ENCODE measurements at regions not wholly inside any gene's neighbourhood (a gene's known extent, or its start where the extent isn't known, plus 50 kb on each side); places are given as distances from the start of the nearest gene placed in this dataset.

- peaks cover 14% of the 10 kb centered on the region for H3K4me1 ChIP-seq (ENCODE audit: control insufficient read depth, extremely low read depth, insufficient read depth, low read length)
- H3K79me2 ChIP-seq (ENCODE audit: control insufficient read depth, insufficient read depth, low read length): no peaks in the 10 kb centered on the region
- BruUV-seq (replicated peaks): no TSS peak
- dilution Hi-C loops (cut with MboI; ENCODE audit: extremely low pct_ligation_motif_present, low sequenced_read_pairs) (no loop called here), intact Hi-C loops (cut with micrococcal nuclease) (loop anchor here (5.0 kb wide), 1 partner anchor 81 kb away; no protein-coding TSS in a partner anchor)
- no peaks in the 10 kb centered on the region for H3K36me3 ChIP-seq (ENCODE audit: control insufficient read depth in 2 of 2, extremely low read depth in 1 of 2, insufficient read depth in 2 of 2, low read length in 2 of 2)
- no peak overlapping the region for H3K4me3 ChIP-seq (replicated peaks in 1 of 3; ENCODE audit: insufficient read depth in 1 of 3, low read depth in 1 of 3, low read length in 3 of 3)
- H2AFZ ChIP-seq (ENCODE audit: low read depth, low read length): no peak overlapping the region
- H3K9ac ChIP-seq (replicated peaks; ENCODE audit: extremely low read depth, insufficient read depth, low read length): no peak overlapping the region
- ChIA-PET CTCF (no interaction called here), POLR2A (no interaction called here)
- H3K9me1 ChIP-seq (replicated peaks; ENCODE audit: control insufficient read depth, extremely low read depth, insufficient read depth, low read length): no peaks in the 10 kb centered on the region
- TF ChIP-seq FOS (IDR thresholded peaks at IDR 0.05; ENCODE audit: borderline replicate concordance, insufficient read depth, low read length): no peak
- no peak for TF ChIP-seq CTCF (IDR thresholded peaks at IDR 0.05; ENCODE audit: extremely low read depth in 1 of 2, insufficient read depth in 1 of 2, low read depth in 1 of 2, low read length in 2 of 2)
- TF ChIP-seq GATA2 (IDR thresholded peaks at IDR 0.05; ENCODE audit: insufficient read depth, insufficient read length, low read depth, low read length): no peak
- H3K27me3 ChIP-seq (ENCODE audit: control insufficient read depth in 2 of 2, insufficient read depth in 2 of 2, low read length in 2 of 2): peaks cover 0 to 1% of the 10 kb centered on the region in 2 experiments
- no peaks in the 10 kb centered on the region for H3K9me3 ChIP-seq (replicated peaks; ENCODE audit: control insufficient read depth, insufficient read depth, low read length)
- no peak overlapping the region for H3K27ac ChIP-seq (ENCODE audit: insufficient read depth, low read depth, low read length)
- DNase-seq (ENCODE audit: low read depth, low spot score) (no peak), FAIRE-seq (no peak)
- no peaks in the 10 kb centered on the region for H4K20me1 ChIP-seq (replicated peaks; ENCODE audit: control insufficient read depth, extremely low read depth, insufficient read depth, low read length)
- H3K4me2 ChIP-seq (ENCODE audit: insufficient read depth, low read length): no peak overlapping the region
Observed at GRCh38 chr5:60206234-60206633, 312.7 kb upstream of the PDE4D start.

- dilution Hi-C loops (cut with MboI; ENCODE audit: extremely low pct_ligation_motif_present, low sequenced_read_pairs) (no loop called here), intact Hi-C loops (cut with micrococcal nuclease) (loop anchor here (5.0 kb wide), 1 partner anchor 82 kb away; no protein-coding TSS in a partner anchor)
- no TSS peak for BruUV-seq (replicated peaks)
- H3K79me2 ChIP-seq (ENCODE audit: control insufficient read depth, insufficient read depth, low read length): no peaks in the 10 kb centered on the region
- POLR2A ChIA-PET: no interaction called here
- no peak overlapping the region for H3K4me2 ChIP-seq (ENCODE audit: insufficient read depth, low read length)
- DNase-seq (ENCODE audit: low read depth, low spot score) (no peak), FAIRE-seq (no peak)
- CTCF ChIA-PET: interaction anchor here (1.0 kb wide), 1 partner anchor 82 kb away, joined by 3 read pairs; no protein-coding TSS in a partner anchor
- H3K27ac ChIP-seq (ENCODE audit: insufficient read depth, low read depth, low read length): no peak overlapping the region
- peaks cover 0 to 1% of the 10 kb centered on the region in 2 experiments for H3K27me3 ChIP-seq (ENCODE audit: control insufficient read depth in 2 of 2, insufficient read depth in 2 of 2, low read length in 2 of 2)
- TF ChIP-seq FOS (IDR thresholded peaks at IDR 0.05; ENCODE audit: borderline replicate concordance, insufficient read depth, low read length) (no peak), GATA2 (IDR thresholded peaks at IDR 0.05; ENCODE audit: insufficient read depth, insufficient read length, low read depth, low read length) (no peak), MYC (IDR thresholded peaks at IDR 0.05; ENCODE audit: low read depth, low read length) (no peak), JUN (IDR thresholded peaks at IDR 0.05; ENCODE audit: borderline replicate concordance, insufficient read depth, insufficient read length, low read depth) (no peak), POLR2A (IDR thresholded peaks at IDR 0.05; ENCODE audit: low read depth, low read length) (no peak), MAX (IDR thresholded peaks at IDR 0.05; ENCODE audit: insufficient read depth, insufficient read length) (no peak), POLR2AphosphoS5 (IDR thresholded peaks at IDR 0.05; ENCODE audit: insufficient read depth, low read depth, low read length) (no peak)
- no peak overlapping the region for H3K4me3 ChIP-seq (replicated peaks in 1 of 3; ENCODE audit: insufficient read depth in 1 of 3, low read depth in 1 of 3, low read length in 3 of 3)
- no peak overlapping the region for H3K9ac ChIP-seq (replicated peaks; ENCODE audit: extremely low read depth, insufficient read depth, low read length)
- peaks cover 14% of the 10 kb centered on the region for H3K4me1 ChIP-seq (ENCODE audit: control insufficient read depth, extremely low read depth, insufficient read depth, low read length)
- H3K36me3 ChIP-seq (ENCODE audit: control insufficient read depth in 2 of 2, extremely low read depth in 1 of 2, insufficient read depth in 2 of 2, low read length in 2 of 2): no peaks in the 10 kb centered on the region
- no peak overlapping the region for H2AFZ ChIP-seq (ENCODE audit: low read depth, low read length)
- H4K20me1 ChIP-seq (replicated peaks; ENCODE audit: control insufficient read depth, extremely low read depth, insufficient read depth, low read length): no peaks in the 10 kb centered on the region
- no peaks in the 10 kb centered on the region for H3K9me3 ChIP-seq (replicated peaks; ENCODE audit: control insufficient read depth, insufficient read depth, low read length)
- no peaks in the 10 kb centered on the region for H3K9me1 ChIP-seq (replicated peaks; ENCODE audit: control insufficient read depth, extremely low read depth, insufficient read depth, low read length)
Observed at GRCh38 chr5:60205071-60205470, 311.5 kb upstream of the PDE4D start.

Measured in endothelial cell of umbilical vein (primary cell).